MCF 10A (cell line): ENCODE measurements at regions not wholly inside any gene's neighbourhood (a gene's known extent, or its start where the extent isn't known, plus 50 kb on each side); places are given as distances from the start of the nearest gene placed in this dataset.
A peak's percentile ranks its signal among the peaks of the same experiment; 100 is the strongest.

Source experiments
- BruUV-seq: library from RNA; stranded (reverse); fragments of 400-500 nt; replicated peaks from 2 replicates; lab custom pipeline; 2021; lab: Mats Ljungman, UMichigan
- CTCF ChIA-PET: fragments of 300-600 bp; sonication (Branson Sonifier 250); formaldehyde crosslinking; extraction: SDS; loops from one replicate; lab custom pipeline; 2021; ENCODE audit warnings: antibody characterized with exemption, inconsistent platforms; lab: Yijun Ruan, JAX
- POLR2A ChIA-PET: fragments of 300-600, 350-650 bp; sonication (Branson Sonifier 250); formaldehyde crosslinking; extraction: SDS; loops from one replicate; lab custom pipeline; 2020; ENCODE audit warnings: antibody characterized with exemption, inconsistent platforms; lab: Yijun Ruan, JAX
- DNase-seq: peaks from one replicate; pipeline ENCODE4 v3.0.0-alpha.2; 2018; ENCODE audit not compliant: unreplicated experiment
- H3K27ac Mint-ChIP-seq: one replicate; pipeline ENCODE4 v1.8.0; 2022; ENCODE audit warnings: mild to moderate bottlenecking, low read depth, mixed read lengths; ENCODE audit not compliant: unreplicated experiment
- H3K27me3 Mint-ChIP-seq: one replicate; pipeline ENCODE4 v1.8.0; 2022; ENCODE audit warnings: mixed read lengths; ENCODE audit not compliant: insufficient read depth, unreplicated experiment
- H3K36me3 Mint-ChIP-seq: one replicate; pipeline ENCODE4 v1.8.0; 2022; ENCODE audit warnings: mild to moderate bottlenecking, moderate library complexity, mixed read lengths; ENCODE audit not compliant: insufficient read depth, unreplicated experiment
- H3K4me1 Mint-ChIP-seq: one replicate; pipeline ENCODE4 v1.8.0; 2022; ENCODE audit warnings: mixed read lengths; ENCODE audit not compliant: insufficient read depth, unreplicated experiment
- H3K4me3 Mint-ChIP-seq: one replicate; pipeline ENCODE4 v1.8.0; 2022; ENCODE audit warnings: mild to moderate bottlenecking, moderate library complexity, mixed read lengths; ENCODE audit not compliant: unreplicated experiment
- H3K9me3 Mint-ChIP-seq: one replicate; pipeline ENCODE4 v1.8.0; 2022; ENCODE audit warnings: mixed read lengths; ENCODE audit not compliant: unreplicated experiment
- CTCF ChIP-seq: fragments of 200-600 bp; IDR thresholded peaks from one replicate; pipeline ENCODE4 v1.8.0; 2022; ENCODE audit warnings: antibody characterized with exemption, mild to moderate bottlenecking; ENCODE audit not compliant: unreplicated experiment
- intact Hi-C: fragments of 100-400 bp; cut with micrococcal nuclease; formaldehyde crosslinking; loops from 2 replicates; pipeline ENCODE4 v1.14.1; 2022

GRCh38 chr14:104434214-104435076 lies 145.1 kb upstream of the C14orf180 start:
- DNase-seq = no peak
- no peak for TF ChIP-seq CTCF
- H3K4me3 Mint-ChIP-seq = no peak overlapping the region
- peaks cover 6% of the 10 kb centered on the region for H3K9me3 Mint-ChIP-seq
- peaks cover 24% of the 10 kb centered on the region for H3K27me3 Mint-ChIP-seq
- H3K36me3 Mint-ChIP-seq = no peaks in the 10 kb centered on the region
- intact Hi-C loops = no loop called here
- BruUV-seq = no TSS peak
- CTCF ChIA-PET = interaction anchor here (0.7 kb wide), 1 partner anchor 294 kb away, joined by 4 read pairs; no protein-coding TSS in a partner anchor
- no peak overlapping the region for H3K27ac Mint-ChIP-seq
- H3K4me1 Mint-ChIP-seq = no peaks in the 10 kb centered on the region
- POLR2A ChIA-PET = no interaction called here

GRCh38 chr14:104435147-104436046 lies 144.2 kb upstream of the C14orf180 start:
- POLR2A ChIA-PET = interaction anchor here (0.6 kb wide), 1 partner anchor 516 kb away, joined by 3 read pairs; no protein-coding TSS in a partner anchor
- intact Hi-C loops = no loop called here
- H3K9me3 Mint-ChIP-seq = peaks cover 8% of the 10 kb centered on the region
- DNase-seq = no peak
- TF ChIP-seq CTCF = no peak
- CTCF ChIA-PET = no interaction called here
- peaks cover 23% of the 10 kb centered on the region for H3K27me3 Mint-ChIP-seq
- H3K36me3 Mint-ChIP-seq = no peaks in the 10 kb centered on the region
- H3K4me1 Mint-ChIP-seq = no peaks in the 10 kb centered on the region
- no peak overlapping the region for H3K27ac Mint-ChIP-seq
- no peak overlapping the region for H3K4me3 Mint-ChIP-seq
- no TSS peak for BruUV-seq

- peaks cover 8% of the 10 kb centered on the region for H3K9me3 Mint-ChIP-seq
- intact Hi-C loops = no loop called here
- no TSS peak for BruUV-seq
- H3K4me1 Mint-ChIP-seq = no peaks in the 10 kb centered on the region
- no peak overlapping the region for H3K4me3 Mint-ChIP-seq
- no peaks in the 10 kb centered on the region for H3K36me3 Mint-ChIP-seq
- no peak overlapping the region for H3K27ac Mint-ChIP-seq
- peaks cover 27% of the 10 kb centered on the region for H3K27me3 Mint-ChIP-seq
- TF ChIP-seq CTCF = no peak
- POLR2A ChIA-PET = interaction anchor here (0.6 kb wide), 1 partner anchor 516 kb away, joined by 3 read pairs; no protein-coding TSS in a partner anchor
- DNase-seq = peak; percentile 13
- CTCF ChIA-PET = interaction anchor here (0.6 kb wide), 1 partner anchor 884 kb away, joined by 4 read pairs; no protein-coding TSS in a partner anchor
Measured at GRCh38 chr14:104436047-104436591, 143.4 kb upstream of the C14orf180 start.
